Small intestine (tissue), 7 donors: ENCODE measurements at regions not wholly inside any gene's neighbourhood (a gene's known extent, or its start where the extent isn't known, plus 50 kb on each side); places are given as distances from the start of the nearest gene placed in this dataset.

Experiments used
- DNase-seq, 2 donors: peaks; one replicate each; pipeline versions ENCODE4 v3.0.0 to v3.0.0-alpha.2; 2013
- FAIRE-seq: peaks from 2 replicates; lab custom pipeline; 2012; peaks lifted over from hg19 to GRCh38; lab: Jason Lieb, UNC
- H3K27ac ChIP-seq, 3 donors: one replicate each; pipeline ENCODE4 v1.5.1; 2013; ENCODE audit warnings: low read length in 2 of 3, mild to moderate bottlenecking in 2 of 3, control low read depth in 1 of 3, inconsistent platforms in 1 of 3, low read depth in 1 of 3, moderate library complexity in 1 of 3
- H3K27me3 ChIP-seq, 3 donors: one replicate each; pipeline ENCODE4 v1.6.1; 2013; ENCODE audit warnings: low read length in 3 of 3, inconsistent platforms in 1 of 3; ENCODE audit not compliant: control insufficient read depth in 3 of 3, insufficient read depth in 3 of 3
- H3K36me3 ChIP-seq, 3 donors: one replicate each; pipeline ENCODE4 v1.6.1; 2013; ENCODE audit warnings: low read length in 3 of 3, inconsistent platforms in 1 of 3, low read depth in 1 of 3, mild to moderate bottlenecking in 1 of 3, moderate library complexity in 1 of 3; ENCODE audit not compliant: control insufficient read depth in 3 of 3, insufficient read depth in 2 of 3
- H3K4me1 ChIP-seq, 3 donors: one replicate each; pipeline ENCODE4 v1.6.1; 2013; ENCODE audit warnings: low read length in 2 of 3, inconsistent platforms in 1 of 3, low read depth in 1 of 3, mild to moderate bottlenecking in 1 of 3, moderate library complexity in 1 of 3; ENCODE audit not compliant: control insufficient read depth in 3 of 3, insufficient read depth in 2 of 3
- H3K4me3 ChIP-seq, 3 donors: one replicate each; pipeline ENCODE4 v1.5.1; 2013; ENCODE audit warnings: low read length in 3 of 3, control low read depth in 1 of 3, inconsistent platforms in 1 of 3, low read depth in 1 of 3, mild to moderate bottlenecking in 1 of 3, moderate library complexity in 1 of 3
- H3K9me3 ChIP-seq, 2 donors: one replicate each; pipeline ENCODE4 v1.6.1; 2013; ENCODE audit warnings: low read depth in 1 of 2, low read length in 1 of 2; ENCODE audit not compliant: control insufficient read depth in 2 of 2, insufficient read depth in 1 of 2
- WGBS, 3 donors: extraction: QIAGEN DNeasy Blood & Tissue Kit; methylation state at CpG; one replicate each; pipeline ENCODE4 v1.1.7; 2013; 5-methylcytosine and 5-hydroxymethylcytosine counted together
- donor health status: healthy with polysubstance abuse.
- donor health status: control.
- donor health status: control.
- donor health status: Bipolar disorder and iron deficiency.
- donor health status: healthy.

DNA sequence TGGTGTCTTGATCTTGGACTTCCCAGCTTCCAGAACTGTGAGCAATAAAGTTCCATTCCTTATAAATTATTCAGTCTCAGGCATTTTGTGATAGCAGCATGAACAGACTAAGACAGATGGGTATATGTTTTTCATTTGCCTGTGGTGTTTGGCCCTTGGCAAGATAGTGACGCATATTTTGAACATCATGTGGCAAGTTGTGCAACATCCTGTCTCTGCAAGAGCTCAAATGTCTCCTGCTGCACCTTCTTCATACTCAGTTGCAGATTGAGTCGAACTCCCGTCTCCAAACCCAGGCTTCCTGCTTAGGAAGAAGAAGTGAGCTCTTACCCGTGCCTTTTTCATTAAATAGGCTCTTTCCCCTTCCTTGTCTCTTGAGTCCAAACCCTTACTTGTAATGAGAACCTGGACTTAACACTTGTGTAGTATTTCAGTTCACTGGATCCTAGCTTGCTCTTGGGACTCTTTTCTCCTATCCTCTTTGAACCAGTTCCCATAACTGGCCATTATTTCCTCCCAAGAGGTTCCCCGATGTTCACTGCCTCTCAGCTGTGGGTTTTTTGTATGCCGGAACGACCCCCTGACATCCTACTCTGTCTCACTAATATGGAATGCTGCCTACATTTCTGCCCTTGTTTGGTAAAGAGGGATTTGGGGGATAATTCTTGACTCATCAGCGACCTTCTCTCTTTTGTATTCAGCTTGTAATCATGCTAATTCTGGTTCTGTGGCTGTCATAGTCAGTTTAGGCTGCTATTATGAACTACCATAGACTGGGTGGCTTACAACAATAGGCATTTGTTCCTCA lies 125.0 kb upstream of the KCNK2 start:
- 64 to 74% (median 72%) methylated on average over 8 of the region's 8 CpGs for WGBS, 3 donors

DNA sequence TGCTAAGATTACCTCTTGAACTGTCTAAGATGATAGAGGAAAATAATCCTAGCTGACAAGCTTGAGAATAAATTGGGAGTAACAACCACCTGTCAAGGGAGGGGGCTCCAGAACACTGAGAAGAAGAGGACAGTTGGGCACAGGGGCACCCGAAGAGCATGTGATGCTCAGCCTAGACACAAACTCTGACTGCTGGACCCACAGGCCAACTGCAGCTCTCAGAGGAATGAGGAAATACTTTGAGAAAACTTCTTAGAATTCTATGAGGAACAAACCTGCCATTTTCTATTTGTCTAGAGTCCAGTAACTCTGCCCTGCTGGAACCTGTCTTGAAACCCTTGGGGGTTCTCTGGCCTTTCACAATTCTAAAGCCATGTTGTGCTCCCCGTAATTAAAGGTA lies 124.1 kb upstream of the KCNK2 start:
- no peak for DNase-seq
- Histone ChIP-seq H3K36me3 (no peaks in the 10 kb centered on the region), H3K9me3 (no peaks in the 10 kb centered on the region), H3K4me3 (no peak overlapping the region), H3K27me3 (no peaks in the 10 kb centered on the region), H3K4me1 (no peaks in the 10 kb centered on the region), H3K27ac (no peak overlapping the region)
- no peak for FAIRE-seq
- 82 to 85% (median 84%) methylated on average over 2 of the region's 2 CpGs for WGBS, 3 donors

More for the DNA sequence above, 125.0 kb upstream of the KCNK2 start:
- H3K4me3 ChIP-seq, result no peak overlapping the region
- no peaks in the 10 kb centered on the region for H3K9me3 ChIP-seq
- no peak for DNase-seq
- no peak overlapping the region for H3K27ac ChIP-seq
- H3K4me1 ChIP-seq, result no peaks in the 10 kb centered on the region
- no peak for FAIRE-seq
- no peaks in the 10 kb centered on the region for H3K36me3 ChIP-seq
- H3K27me3 ChIP-seq, result no peaks in the 10 kb centered on the region

DNA sequence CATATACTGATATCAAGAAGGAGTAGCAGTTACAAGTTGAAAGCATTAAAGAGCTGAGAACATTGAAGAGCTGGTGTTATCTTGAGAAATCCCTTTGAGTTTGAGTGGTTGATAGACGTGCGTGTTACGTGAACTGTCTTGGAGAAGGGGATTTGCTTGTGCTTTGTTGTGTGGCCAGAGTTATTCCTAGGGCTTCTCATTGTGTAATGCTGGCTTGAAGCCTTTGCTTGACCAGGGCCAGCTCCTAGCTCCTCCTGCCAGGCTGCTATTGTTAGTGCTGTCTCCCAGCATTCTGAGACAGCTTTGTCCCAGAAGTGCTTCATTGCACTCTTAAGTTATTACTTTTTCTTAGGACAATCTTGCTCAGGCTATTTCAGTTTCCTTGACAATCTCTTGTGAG lies 116.2 kb upstream of the KCNK2 start:
- Histone ChIP-seq H3K4me1 (no peaks in the 10 kb centered on the region), H3K4me3 (no peak overlapping the region), H3K9me3 (no peaks in the 10 kb centered on the region), H3K36me3 (no peaks in the 10 kb centered on the region), H3K27ac (no peak overlapping the region), H3K27me3 (no peaks in the 10 kb centered on the region)
- 78 to 91% (median 83%) methylated on average over 3 of the region's 3 CpGs for WGBS, 3 donors
- DNase-seq (no peak), FAIRE-seq (no peak)

DNA sequence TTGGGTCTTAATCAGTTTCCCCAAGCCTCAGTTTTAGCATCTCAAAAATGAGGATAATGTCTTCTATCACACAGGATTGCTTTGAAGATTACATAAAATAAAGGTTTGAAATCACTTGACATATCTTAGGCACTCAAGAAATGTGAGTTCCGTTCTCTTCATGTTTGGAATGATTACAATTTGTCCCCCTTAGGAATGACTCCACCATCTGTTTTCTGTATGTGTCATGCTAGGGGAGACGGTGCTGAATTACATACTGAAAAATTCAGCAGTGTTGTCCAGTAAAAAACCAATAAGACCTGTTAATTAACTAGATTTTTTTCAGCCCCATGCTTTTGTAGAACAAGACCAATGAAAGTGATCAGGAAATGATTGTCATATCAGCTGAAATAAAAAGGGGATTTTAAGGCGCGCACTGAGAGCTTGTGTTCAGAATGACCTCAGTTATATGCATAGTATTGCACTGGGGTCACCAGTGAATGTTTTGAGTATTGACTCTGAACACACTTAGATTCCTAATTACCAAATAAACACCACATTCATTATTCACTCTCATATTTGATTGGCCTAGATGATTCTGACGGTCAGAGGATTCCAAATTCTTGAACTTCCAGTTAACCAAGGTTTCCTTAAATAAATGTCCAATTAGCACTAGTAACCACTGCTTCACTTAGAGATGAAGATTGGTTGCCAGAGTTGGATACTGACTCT lies 114.5 kb upstream of the KCNK2 start:
- Histone ChIP-seq H3K27ac (no peak overlapping the region), H3K27me3 (no peaks in the 10 kb centered on the region), H3K4me1 (no peaks in the 10 kb centered on the region), H3K4me3 (no peak overlapping the region), H3K9me3 (no peaks in the 10 kb centered on the region), H3K36me3 (no peaks in the 10 kb centered on the region)
- FAIRE-seq, result no peak
- WGBS, 3 donors, result 73 to 81% (median 80%) methylated on average over 5 of the region's 5 CpGs
- no peak for DNase-seq

DNA sequence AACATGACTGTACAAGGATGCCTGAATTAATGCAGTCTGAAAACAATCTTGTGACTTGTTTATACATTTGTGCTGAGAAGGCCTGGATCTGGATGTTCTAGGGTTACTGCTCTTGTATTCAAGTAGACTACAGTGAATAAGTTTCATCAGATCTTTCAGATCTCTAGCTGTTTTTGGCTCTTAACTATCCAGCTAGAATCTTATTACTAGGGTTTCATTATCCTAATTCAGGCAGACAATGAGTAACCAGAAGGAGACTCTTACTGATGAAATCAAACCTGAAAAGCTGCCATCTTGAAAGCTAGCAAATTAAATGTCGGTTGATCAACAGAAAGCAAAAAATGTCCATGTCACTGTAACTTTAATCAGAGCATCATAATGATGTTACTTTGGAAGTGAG lies 112.5 kb upstream of the KCNK2 start:
- H3K4me3 ChIP-seq, result no peak overlapping the region
- 67 to 86% (median 85%) methylated on average over 1 of the region's 1 CpG for WGBS, 3 donors
- H3K27me3 ChIP-seq, result peaks cover 0 to 2% (median 0%) of the 10 kb centered on the region in 3 donors
- no peaks in the 10 kb centered on the region for H3K4me1 ChIP-seq
- H3K9me3 ChIP-seq, result no peaks in the 10 kb centered on the region
- DNase-seq, result no peak
- H3K36me3 ChIP-seq, result no peaks in the 10 kb centered on the region
- FAIRE-seq, result no peak
- H3K27ac ChIP-seq, result no peak overlapping the region

DNA sequence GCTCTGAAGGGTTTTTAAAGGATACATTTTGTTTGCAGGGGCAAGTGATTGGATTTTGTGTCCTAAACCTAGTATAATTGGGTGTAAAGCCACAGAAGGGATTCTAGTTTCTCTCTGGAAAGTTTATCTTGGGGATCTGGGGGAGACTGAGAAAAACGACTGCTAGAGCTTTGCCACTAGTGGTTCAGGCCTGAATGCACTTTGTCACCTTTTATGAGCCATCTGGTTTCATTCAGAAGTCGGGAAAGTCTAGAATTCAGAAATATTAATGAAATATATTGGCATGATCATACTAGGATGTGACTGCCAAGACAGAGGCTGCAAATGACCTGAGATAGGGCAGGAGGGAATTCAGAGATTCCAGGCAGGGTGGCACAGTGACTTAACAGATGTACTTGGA lies 111.5 kb upstream of the KCNK2 start:
- no peaks in the 10 kb centered on the region for H3K4me1 ChIP-seq
- FAIRE-seq (no peak), DNase-seq (no peak)
- H3K27ac ChIP-seq, result no peak overlapping the region
- no peaks in the 10 kb centered on the region for H3K9me3 ChIP-seq
- H3K36me3 ChIP-seq, result no peaks in the 10 kb centered on the region
- H3K27me3 ChIP-seq, result peaks cover 0 to 2% (median 0%) of the 10 kb centered on the region in 3 donors
- H3K4me3 ChIP-seq, result no peak overlapping the region
- WGBS, 3 donors, result 21 to 44% (median 21%) methylated on average over 2 of the region's 2 CpGs

DNA sequence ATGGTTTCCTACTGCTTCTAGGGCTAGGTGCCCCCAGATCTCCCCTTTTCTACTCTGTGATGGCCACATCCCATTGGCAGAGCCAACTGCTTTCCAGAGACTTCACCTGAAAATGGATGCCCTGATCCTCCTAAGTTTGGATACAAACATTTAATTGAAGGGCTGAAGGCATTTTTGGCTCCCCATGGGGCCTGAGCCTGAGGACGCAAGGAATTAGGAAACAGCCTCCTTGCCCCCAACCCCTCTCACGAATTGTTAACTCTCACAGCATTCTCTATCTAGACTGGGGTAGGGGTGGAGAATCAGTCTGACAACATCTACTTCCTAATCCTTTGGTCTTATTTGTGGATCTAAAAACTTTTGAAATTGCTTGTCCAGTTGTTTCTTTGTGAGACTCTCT lies 108.5 kb upstream of the KCNK2 start:
- H3K4me1 ChIP-seq, result no peaks in the 10 kb centered on the region
- peaks cover 0 to 2% (median 0%) of the 10 kb centered on the region in 3 donors for H3K27me3 ChIP-seq
- DNase-seq (no peak), FAIRE-seq (no peak)
- H3K36me3 ChIP-seq, result no peaks in the 10 kb centered on the region
- no peak overlapping the region for H3K4me3 ChIP-seq
- no peaks in the 10 kb centered on the region for H3K9me3 ChIP-seq
- H3K27ac ChIP-seq, result no peak overlapping the region
- 80 to 85% (median 83%) methylated on average over 2 of the region's 2 CpGs for WGBS, 3 donors

DNA sequence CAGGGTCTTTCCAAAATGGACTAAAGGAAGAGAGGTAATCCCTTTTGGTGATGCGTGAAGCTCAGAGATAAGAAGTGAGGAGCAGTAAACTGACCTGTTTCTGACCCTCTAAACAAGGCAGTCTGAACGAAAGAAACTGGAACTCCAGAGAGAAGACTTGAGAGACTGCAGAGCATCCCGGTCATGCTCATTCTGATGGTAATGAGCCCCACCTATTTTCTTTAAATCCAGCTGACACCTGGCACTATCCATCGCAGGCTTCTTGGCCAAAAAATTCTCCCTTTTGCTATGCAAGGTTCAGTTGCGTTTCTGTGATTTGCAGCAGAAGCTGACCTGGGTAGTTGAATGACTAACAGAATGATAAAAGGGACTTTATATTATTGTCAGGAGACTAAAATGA lies 105.9 kb upstream of the KCNK2 start:
- Histone ChIP-seq H3K4me1 (no peaks in the 10 kb centered on the region), H3K4me3 (no peak overlapping the region), H3K9me3 (no peaks in the 10 kb centered on the region), H3K36me3 (no peaks in the 10 kb centered on the region), H3K27ac (no peak overlapping the region), H3K27me3 (peaks cover 0 to 2% (median 0%) of the 10 kb centered on the region in 3 donors)
- FAIRE-seq (no peak), DNase-seq (no peak)
- 30 to 37% (median 33%) methylated on average over 5 of the region's 5 CpGs for WGBS, 3 donors
